Liver (tissue), 7 donors: ENCODE measurements at regions not wholly inside any gene's neighbourhood (a gene's known extent, or its start where the extent isn't known, plus 50 kb on each side); places are given as distances from the start of the nearest gene placed in this dataset.

Experiments
- DNase-seq: peaks from one replicate; pipeline ENCODE4 v3.0.0-alpha.2; 2017; ENCODE audit warnings: low spot score
- H3K27ac ChIP-seq, 2 donors: one replicate each; pipeline ENCODE4 v1.7.0; 2013; ENCODE audit warnings: inconsistent platforms in 2 of 2, low read length in 2 of 2, control low read depth in 1 of 2, low read depth in 1 of 2, mild to moderate bottlenecking in 1 of 2
- H3K27me3 ChIP-seq, 4 donors: one replicate each; pipeline versions ENCODE4 v1.6.1 to v1.7.0; 2013; ENCODE audit warnings: low read length in 3 of 4, inconsistent platforms in 1 of 4, mild to moderate bottlenecking in 1 of 4, moderate library complexity in 1 of 4; ENCODE audit not compliant: control insufficient read depth in 4 of 4, insufficient read depth in 4 of 4
- H3K36me3 ChIP-seq, 4 donors: one replicate each; pipeline versions ENCODE4 v1.6.1 to v1.7.0; 2013; ENCODE audit warnings: low read length in 3 of 4, mild to moderate bottlenecking in 3 of 4, low read depth in 1 of 4, moderate library complexity in 1 of 4; ENCODE audit not compliant: control insufficient read depth in 4 of 4, insufficient read depth in 3 of 4
- H3K4me1 ChIP-seq, 4 donors: one replicate each; pipeline versions ENCODE4 v1.6.1 to v1.7.0; 2013; ENCODE audit warnings: low read length in 3 of 4, mild to moderate bottlenecking in 3 of 4, moderate library complexity in 1 of 4; ENCODE audit not compliant: control insufficient read depth in 4 of 4, insufficient read depth in 4 of 4
- H3K4me3 ChIP-seq, 3 donors: one replicate each; pipeline versions ENCODE4 v1.6.1 to v1.7.0; 2013; ENCODE audit warnings: low read length in 3 of 3, control low read depth in 1 of 3, low read depth in 1 of 3, mild to moderate bottlenecking in 1 of 3
- H3K9ac ChIP-seq, 2 donors: one replicate each; pipeline ENCODE4 v1.7.0; 2013; ENCODE audit warnings: low read length in 2 of 2, mild to moderate bottlenecking in 2 of 2, moderate library complexity in 2 of 2, control low read depth in 1 of 2, low read depth in 1 of 2
- H3K9me3 ChIP-seq, 4 donors: one replicate each; pipeline versions ENCODE4 v1.6.1 to v1.7.0; 2013; ENCODE audit warnings: low read length in 3 of 4; ENCODE audit not compliant: control insufficient read depth in 4 of 4
- ATF3 ChIP-seq: IDR thresholded peaks from 2 replicates; pipeline ENCODE4 v1.6.1; 2016; ENCODE audit warnings: antibody characterized with exemption
- FOXA1 ChIP-seq: IDR thresholded peaks from 2 replicates; pipeline ENCODE4 v1.6.1; 2016; ENCODE audit warnings: antibody characterized with exemption
- FOXA2 ChIP-seq: IDR thresholded peaks from 2 replicates; pipeline ENCODE4 v1.6.1; 2016; ENCODE audit warnings: antibody characterized with exemption
- GABPA ChIP-seq, 2 donors: IDR thresholded peaks in 1 of 2; conservative IDR thresholded peaks in 1 of 2; 2 replicates each; pipeline ENCODE4 v1.6.1; 2016; ENCODE audit warnings: antibody characterized with exemption in 2 of 2, mild to moderate bottlenecking in 1 of 2, moderate library complexity in 1 of 2
- HNF4A ChIP-seq, 2 donors: conservative IDR thresholded peaks; 2 replicates each; pipeline ENCODE4 v1.6.1; 2016; ENCODE audit warnings: antibody characterized with exemption in 2 of 2, mild to moderate bottlenecking in 2 of 2
- HNF4G ChIP-seq: IDR thresholded peaks from 2 replicates; pipeline ENCODE4 v1.6.1; 2016; ENCODE audit warnings: antibody characterized with exemption
- JUND ChIP-seq, 2 donors: IDR thresholded peaks; 2 replicates each; pipeline ENCODE4 v1.6.1; 2016; ENCODE audit warnings: antibody characterized with exemption in 2 of 2
- MAX ChIP-seq: IDR thresholded peaks from 2 replicates; pipeline ENCODE4 v1.6.1; 2016; ENCODE audit warnings: antibody characterized with exemption
- NR2F2 ChIP-seq: IDR thresholded peaks from 2 replicates; pipeline ENCODE4 v1.6.1; 2016; ENCODE audit warnings: antibody characterized with exemption
- RAD21 ChIP-seq, 2 donors: IDR thresholded peaks; 2 replicates each; pipeline ENCODE4 v1.6.1; 2016; ENCODE audit warnings: antibody characterized with exemption in 2 of 2, mild to moderate bottlenecking in 2 of 2
- REST ChIP-seq: IDR thresholded peaks from 2 replicates; pipeline ENCODE4 v1.6.1; 2016; ENCODE audit warnings: antibody characterized with exemption, mild to moderate bottlenecking
- RXRA ChIP-seq, 2 donors: IDR thresholded peaks; 2 replicates each; pipeline ENCODE4 v1.6.1; 2017 to 2018; ENCODE audit warnings: antibody characterized with exemption in 2 of 2, mild to moderate bottlenecking in 1 of 2
- SP1 ChIP-seq: IDR thresholded peaks from 2 replicates; pipeline ENCODE4 v1.6.1; 2018; ENCODE audit warnings: antibody characterized with exemption, mild to moderate bottlenecking
- TAF1 ChIP-seq: conservative IDR thresholded peaks from 2 replicates; pipeline ENCODE4 v1.6.1; 2016; ENCODE audit warnings: antibody characterized with exemption, mild to moderate bottlenecking
- YY1 ChIP-seq: IDR thresholded peaks from 2 replicates; pipeline ENCODE4 v1.6.1; 2016; ENCODE audit warnings: antibody characterized with exemption, mild to moderate bottlenecking
- ZBTB33 ChIP-seq: IDR thresholded peaks from 2 replicates; pipeline ENCODE4 v1.6.1; 2016; ENCODE audit warnings: antibody characterized with exemption
- WGBS: extraction: QIAGEN DNeasy Blood & Tissue Kit; methylation state at CpG from one replicate; pipeline ENCODE4 v1.1.7; 2013; 5-methylcytosine and 5-hydroxymethylcytosine counted together
- donor health status: healthy.
- donor health status: healthy.
- donor health status: healthy.
- donor health status: healthy.

GRCh38 chr15:61398310-61398709 is 169.2 kb upstream of the RORA start:
- H3K9ac ChIP-seq = no peak overlapping the region
- H3K36me3 ChIP-seq = no peaks in the 10 kb centered on the region
- H3K4me3 ChIP-seq = no peak overlapping the region
- no peaks in the 10 kb centered on the region for H3K27me3 ChIP-seq
- no peaks in the 10 kb centered on the region for H3K9me3 ChIP-seq
- H3K4me1 ChIP-seq = peaks cover 8 to 32% (median 22%) of the 10 kb centered on the region in 4 donors
- TF ChIP-seq HNF4A (conservative IDR thresholded peaks at IDR 0.05) (no peak), GABPA (IDR thresholded peaks at IDR 0.05 in 1 of 2, conservative IDR thresholded peaks at IDR 0.05 in 1 of 2) (no peak), FOXA1 (no peak), REST (no peak), MAX (no peak), TAF1 (no peak), SP1 (no peak)
- no peak overlapping the region for H3K27ac ChIP-seq
- no peak for DNase-seq

GRCh38 chr15:61396235-61396919 is 167.3 kb upstream of the RORA start:
- Histone ChIP-seq H3K36me3 (no peaks in the 10 kb centered on the region), H3K4me1 (peaks cover 1 to 15% (median 8%) of the 10 kb centered on the region in 4 donors), H3K9ac (no peak overlapping the region), H3K9me3 (no peaks in the 10 kb centered on the region), H3K27ac (peak overlapping the region; percentile 0 to 13), H3K27me3 (no peaks in the 10 kb centered on the region), H3K4me3 (no peak overlapping the region)
- no peak for DNase-seq
- TF ChIP-seq RAD21 (IDR thresholded peaks at IDR 0.05) = no peak
- TF ChIP-seq NR2F2 = no peak
- TF ChIP-seq JUND (IDR thresholded peaks at IDR 0.05) = no peak
- no peak for TF ChIP-seq TAF1
- peak; percentile 78 to 84 for TF ChIP-seq RXRA (IDR thresholded peaks at IDR 0.05)
- peak; percentile 35 for TF ChIP-seq YY1
- no peak for TF ChIP-seq ATF3
- no peak for TF ChIP-seq FOXA2
- WGBS = 68% methylated on average over 5 of the region's 5 CpGs

GRCh38 chr15:61393949-61394348 is 164.8 kb upstream of the RORA start:
- Histone ChIP-seq H3K27me3 (no peaks in the 10 kb centered on the region), H3K4me3 (peak overlapping the region in 1 of 3 donors; percentile 21), H3K27ac (peak overlapping the region; percentile 51 to 62), H3K9me3 (no peaks in the 10 kb centered on the region), H3K9ac (peak overlapping the region in 1 of 2 donors; percentile 11), H3K36me3 (no peaks in the 10 kb centered on the region), H3K4me1 (peaks cover 1 to 23% (median 11%) of the 10 kb centered on the region in 4 donors)
- WGBS = 18% methylated on average over 3 of the region's 3 CpGs
- DNase-seq = no peak
- peak; percentile 36 for TF ChIP-seq YY1
- no peak for TF ChIP-seq HNF4G
- TF ChIP-seq GABPA (IDR thresholded peaks at IDR 0.05 in 1 of 2, conservative IDR thresholded peaks at IDR 0.05 in 1 of 2) = no peak
- no peak for TF ChIP-seq SP1
- TF ChIP-seq FOXA1 = no peak
- no peak for TF ChIP-seq TAF1
- peak; percentile 55 to 66 for TF ChIP-seq RXRA (IDR thresholded peaks at IDR 0.05)
- TF ChIP-seq MAX = peak; percentile 17
- peak; percentile 6 to 35 for TF ChIP-seq HNF4A (conservative IDR thresholded peaks at IDR 0.05)
- no peak for TF ChIP-seq NR2F2
- TF ChIP-seq REST = no peak
- TF ChIP-seq ATF3 = no peak
- TF ChIP-seq ZBTB33 = no peak
- peak; percentile 12 to 22 for TF ChIP-seq JUND (IDR thresholded peaks at IDR 0.05)
